ENCODE measurements at regions not wholly inside any gene's neighbourhood (a gene's known extent, or its start where the extent isn't known, plus 50 kb on each side); places are given as distances from the start of the nearest gene placed in this dataset.
A peak's percentile ranks its signal among the peaks of the same experiment; 100 is the strongest.

GRCh38 chr3:40780291-40780924 lies 255.6 kb downstream of the ZNF621 start:
- Histone ChIP-seq H3K4me3 (ENCODE audit: low read depth, low read length) (no peak overlapping the region), H3K27me3 (ENCODE audit: insufficient read depth, low read depth, severe bottlenecking) (peaks cover 7% of the 10 kb centered on the region), H3K9me3 (ENCODE audit: severe bottlenecking) (no peaks in the 10 kb centered on the region), H3K36me3 (no peaks in the 10 kb centered on the region), H3K27ac (no peak overlapping the region)
- TF ChIP-seq CTCF (IDR thresholded peaks at IDR 0.05; ENCODE audit: low read depth, low read length), result no peak
- no peak for DNase-seq

GRCh38 chr3:40780925-40781406 lies 256.2 kb downstream of the ZNF621 start:
- Histone ChIP-seq H3K27ac (no peak overlapping the region), H3K27me3 (ENCODE audit: insufficient read depth, low read depth, severe bottlenecking) (peaks cover 7% of the 10 kb centered on the region), H3K36me3 (no peaks in the 10 kb centered on the region), H3K9me3 (ENCODE audit: severe bottlenecking) (no peaks in the 10 kb centered on the region), H3K4me3 (ENCODE audit: low read depth, low read length) (no peak overlapping the region)
- no peak for TF ChIP-seq CTCF (IDR thresholded peaks at IDR 0.05; ENCODE audit: low read depth, low read length)
- no peak for DNase-seq

- DNase-seq, result no peak
- Histone ChIP-seq H3K9me3 (ENCODE audit: severe bottlenecking) (no peaks in the 10 kb centered on the region), H3K27me3 (ENCODE audit: insufficient read depth, low read depth, severe bottlenecking) (peaks cover 7% of the 10 kb centered on the region), H3K4me3 (ENCODE audit: low read depth, low read length) (no peak overlapping the region), H3K27ac (no peak overlapping the region), H3K36me3 (no peaks in the 10 kb centered on the region)
- peak; percentile 47 for TF ChIP-seq CTCF (IDR thresholded peaks at IDR 0.05; ENCODE audit: low read depth, low read length)
Measured at GRCh38 chr3:40782111-40782721, 257.5 kb downstream of the ZNF621 start.

- H3K27me3 ChIP-seq (ENCODE audit: insufficient read depth, low read depth, severe bottlenecking), result no peaks in the 10 kb centered on the region
- TF ChIP-seq CTCF (IDR thresholded peaks at IDR 0.05; ENCODE audit: low read depth, low read length), result no peak
- no peak overlapping the region for H3K4me3 ChIP-seq (ENCODE audit: low read depth, low read length)
- H3K9me3 ChIP-seq (ENCODE audit: severe bottlenecking), result no peaks in the 10 kb centered on the region
- no peaks in the 10 kb centered on the region for H3K36me3 ChIP-seq
- no peak for DNase-seq
- H3K27ac ChIP-seq, result no peak overlapping the region
Measured at GRCh38 chr3:40790746-40791145, 266.0 kb downstream of the ZNF621 start.

GRCh38 chr3:40793730-40794129 lies 269.0 kb downstream of the ZNF621 start:
- no peaks in the 10 kb centered on the region for H3K9me3 ChIP-seq (ENCODE audit: severe bottlenecking)
- no peaks in the 10 kb centered on the region for H3K27me3 ChIP-seq (ENCODE audit: insufficient read depth, low read depth, severe bottlenecking)
- H3K36me3 ChIP-seq, result no peaks in the 10 kb centered on the region
- no peak overlapping the region for H3K4me3 ChIP-seq (ENCODE audit: low read depth, low read length)
- no peak for DNase-seq
- no peak for TF ChIP-seq CTCF (IDR thresholded peaks at IDR 0.05; ENCODE audit: low read depth, low read length)
- H3K27ac ChIP-seq, result no peak overlapping the region
